A673 (cell line): ENCODE measurements at regions not wholly inside any gene's neighbourhood (a gene's known extent, or its start where the extent isn't known, plus 50 kb on each side); places are given as distances from the start of the nearest gene placed in this dataset.
"Not testable (repeated sequence)": the region's sequence is repeated elsewhere in the genome, so short reads cannot be mapped to it uniquely, and the experiment has no call there.

Experiments
- BruUV-seq: library from RNA; stranded (reverse); fragments of 400-500 nt; replicated peaks from 2 replicates; lab custom pipeline; 2021; lab: Mats Ljungman, UMichigan
- CTCF ChIA-PET: fragments of 300-600 bp; sonication (Branson Sonifier 250); formaldehyde crosslinking; loops from one replicate; lab custom pipeline; 2022; ENCODE audit warnings: antibody characterized with exemption; lab: Charles Lee
- POLR2A ChIA-PET: fragments of 300-600 bp; sonication (Branson Sonifier 250); formaldehyde crosslinking; loops from one replicate; lab custom pipeline; 2022; ENCODE audit warnings: antibody characterized with exemption; ENCODE audit not compliant: low non-redundant PET; lab: Charles Lee
- DNase-seq: peaks from one replicate; pipeline ENCODE4 v3.0.0-alpha.2; 2015; ENCODE audit warnings: low spot score
- H3K27ac ChIP-seq: fragments of 200-600 bp; sonication (generic); 2 replicates; pipeline ENCODE4 v1.5.1; 2016; ENCODE audit warnings: mixed run types, low read depth, mild to moderate bottlenecking, mixed read lengths, antibody characterized with exemption, low read length; ENCODE audit not compliant: poor library complexity, severe bottlenecking
- H3K27me3 ChIP-seq: fragments of 200-600 bp; sonication (generic); replicated peaks from 2 replicates; pipeline ENCODE4 v1.6.1; 2017; ENCODE audit warnings: mixed run types, low read depth, mild to moderate bottlenecking, mixed read lengths, antibody characterized with exemption, low read length; ENCODE audit not compliant: insufficient read depth, poor library complexity
- H3K36me3 ChIP-seq: fragments of 200-600 bp; sonication (generic); 2 replicates; pipeline ENCODE4 v1.6.1; 2016; ENCODE audit warnings: mixed run types, mild to moderate bottlenecking, mixed read lengths, antibody characterized with exemption, low read length; ENCODE audit not compliant: insufficient read depth, poor library complexity, severe bottlenecking
- H3K4me1 ChIP-seq: fragments of 200-600 bp; sonication (generic); 2 replicates; pipeline ENCODE4 v1.6.1; 2017; ENCODE audit warnings: mixed run types, mild to moderate bottlenecking, mixed read lengths, antibody characterized with exemption, low read length; ENCODE audit not compliant: insufficient read depth, poor library complexity, severe bottlenecking
- H3K4me3 ChIP-seq: fragments of 200-600 bp; sonication (generic); 2 replicates; pipeline ENCODE4 v1.5.1; 2016; ENCODE audit warnings: low read depth, mixed run types, mild to moderate bottlenecking, mixed read lengths, low read length; ENCODE audit not compliant: poor library complexity, severe bottlenecking
- H3K9me3 ChIP-seq: fragments of 200-600 bp; sonication (generic); 2 replicates; pipeline ENCODE4 v1.6.1; 2016; ENCODE audit warnings: mixed run types, low read depth, mild to moderate bottlenecking, mixed read lengths, antibody characterized with exemption, low read length; ENCODE audit not compliant: poor library complexity, severe bottlenecking
- EZH2 ChIP-seq: fragments of 200-600 bp; sonication (generic); IDR thresholded peaks from 2 replicates; pipeline ENCODE4 v1.6.1; 2017; ENCODE audit warnings: borderline replicate concordance, low read depth, mild to moderate bottlenecking, mixed read lengths, antibody characterized with exemption, low read length; ENCODE audit not compliant: poor library complexity, severe bottlenecking
- intact Hi-C: fragments of 100-400 bp; cut with micrococcal nuclease; formaldehyde crosslinking; loops from one replicate; pipeline ENCODE4 v1.10.0; 2022; ENCODE audit not compliant: unreplicated experiment
- TF ChIP-seq, protein P1 (sequence below): fragments of 300-800, 200-600 bp; sonication (generic); conservative IDR thresholded peaks from 2 replicates; pipeline ENCODE4 v1.5.1; 2017; ENCODE audit warnings: low read depth, mild to moderate bottlenecking, antibody characterized with exemption, low read length, moderate library complexity, mixed read lengths

GRCh38 chr1:22210636-22211035 is 67.7 kb upstream of the WNT4 start:
- peaks cover 79% of the 10 kb centered on the region for H3K27me3 ChIP-seq
- ChIA-PET POLR2A (no interaction called here), CTCF (no interaction called here)
- no TSS peak for BruUV-seq
- H3K36me3 ChIP-seq = no peaks in the 10 kb centered on the region
- no peak for TF ChIP-seq EZH2
- TF ChIP-seq, protein P1, sequence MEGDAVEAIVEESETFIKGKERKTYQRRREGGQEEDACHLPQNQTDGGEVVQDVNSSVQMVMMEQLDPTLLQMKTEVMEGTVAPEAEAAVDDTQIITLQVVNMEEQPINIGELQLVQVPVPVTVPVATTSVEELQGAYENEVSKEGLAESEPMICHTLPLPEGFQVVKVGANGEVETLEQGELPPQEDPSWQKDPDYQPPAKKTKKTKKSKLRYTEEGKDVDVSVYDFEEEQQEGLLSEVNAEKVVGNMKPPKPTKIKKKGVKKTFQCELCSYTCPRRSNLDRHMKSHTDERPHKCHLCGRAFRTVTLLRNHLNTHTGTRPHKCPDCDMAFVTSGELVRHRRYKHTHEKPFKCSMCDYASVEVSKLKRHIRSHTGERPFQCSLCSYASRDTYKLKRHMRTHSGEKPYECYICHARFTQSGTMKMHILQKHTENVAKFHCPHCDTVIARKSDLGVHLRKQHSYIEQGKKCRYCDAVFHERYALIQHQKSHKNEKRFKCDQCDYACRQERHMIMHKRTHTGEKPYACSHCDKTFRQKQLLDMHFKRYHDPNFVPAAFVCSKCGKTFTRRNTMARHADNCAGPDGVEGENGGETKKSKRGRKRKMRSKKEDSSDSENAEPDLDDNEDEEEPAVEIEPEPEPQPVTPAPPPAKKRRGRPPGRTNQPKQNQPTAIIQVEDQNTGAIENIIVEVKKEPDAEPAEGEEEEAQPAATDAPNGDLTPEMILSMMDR = no peak
- H3K4me1 ChIP-seq = peaks cover 5% of the 10 kb centered on the region
- no peak overlapping the region for H3K4me3 ChIP-seq
- no peak overlapping the region for H3K27ac ChIP-seq
- no peak for DNase-seq
- H3K9me3 ChIP-seq = no peaks in the 10 kb centered on the region
- intact Hi-C loops = no loop called here

- H3K4me3 ChIP-seq, H3K9me3 ChIP-seq, H3K27ac ChIP-seq, POLR2A ChIA-PET, H3K36me3 ChIP-seq, intact Hi-C loops, BruUV-seq, CTCF ChIA-PET, H3K4me1 ChIP-seq, DNase-seq: not testable (repeated sequence)
- H3K27me3 ChIP-seq = peaks cover 82% of the 10 kb centered on the region
These were observed 68.6 kb upstream of the WNT4 start for GRCh38 chr1:22211459-22211858.

DNA sequence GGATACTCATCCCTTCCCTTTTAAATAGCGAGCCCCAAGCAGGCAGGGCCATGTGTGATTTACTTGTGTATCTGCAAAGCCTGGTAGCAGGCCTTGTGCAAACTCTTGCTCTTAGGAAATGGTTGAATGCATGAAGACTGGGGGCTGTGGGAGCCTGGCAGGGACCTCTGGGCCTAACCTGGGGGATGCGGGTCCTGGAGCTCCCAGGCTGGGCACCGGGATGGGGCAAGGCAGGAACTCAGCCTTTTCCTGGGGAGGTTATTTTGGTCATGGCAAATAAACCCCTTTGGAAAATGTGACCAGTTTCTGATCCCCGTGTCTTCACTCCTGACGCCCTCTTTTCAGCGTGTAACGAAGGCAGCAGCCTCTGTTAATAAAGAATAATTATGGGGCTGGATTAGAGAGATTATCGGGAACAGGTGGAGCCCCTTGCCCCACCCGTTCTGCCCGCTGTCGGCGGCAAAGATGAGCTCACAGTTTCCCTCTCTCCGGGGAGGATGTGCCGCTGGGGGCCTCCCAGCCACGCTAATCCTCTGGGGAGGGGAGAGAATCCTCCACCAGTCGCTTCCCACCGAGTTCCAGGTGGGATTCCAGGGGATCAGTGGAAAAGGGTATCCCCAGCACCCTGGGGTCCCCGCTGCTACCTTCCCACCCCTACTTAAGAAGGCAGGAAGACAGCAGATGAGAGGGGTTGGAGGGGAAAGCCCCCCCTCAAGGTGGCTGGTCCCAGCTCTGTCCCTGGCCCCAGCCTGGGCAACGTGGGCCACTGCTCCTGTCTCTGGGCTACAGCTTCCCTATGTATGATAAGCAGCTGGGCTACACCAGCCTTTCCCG is 69.7 kb upstream of the WNT4 start:
- peak; percentile 10 for DNase-seq
- BruUV-seq = no TSS peak
- ChIA-PET POLR2A (no interaction called here), CTCF (no interaction called here)
- intact Hi-C loops = no loop called here
- Histone ChIP-seq H3K27me3 (peaks cover 74% of the 10 kb centered on the region), H3K9me3 (no peaks in the 10 kb centered on the region), H3K36me3 (no peaks in the 10 kb centered on the region), H3K4me3 (no peak overlapping the region), H3K4me1 (peaks cover 5% of the 10 kb centered on the region), H3K27ac (no peak overlapping the region)
- no peak for TF ChIP-seq EZH2
- TF ChIP-seq, protein P1 = no peak
